ENCODE measurements at regions not wholly inside any gene's neighbourhood (a gene's known extent, or its start where the extent isn't known, plus 50 kb on each side); places are given as distances from the start of the nearest gene placed in this dataset.
"Not testable (repeated sequence)": the region's sequence is repeated elsewhere in the genome, so short reads cannot be mapped to it uniquely, and the experiment has no call there.

GRCh38 chr9:108053555-108054061 lies 564.0 kb upstream of the KLF4 start:
- Mint-ChIP-seq H3K27ac (peak overlapping the region in 1 of 10 donors; percentile 77), H3K36me3 (no peaks in the 10 kb centered on the region), H3K4me3 (no peak overlapping the region), H3K27me3 (peaks cover 0 to 14% (median 2%) of the 10 kb centered on the region in 5 donors), H3K9me3 (peaks cover 0 to 10% (median 2%) of the 10 kb centered on the region in 9 donors), H3K4me1 (no peaks in the 10 kb centered on the region)
- no peak for DNase-seq
- ATAC-seq = no peak
- POLR2A ChIA-PET = no interaction called here

DNA sequence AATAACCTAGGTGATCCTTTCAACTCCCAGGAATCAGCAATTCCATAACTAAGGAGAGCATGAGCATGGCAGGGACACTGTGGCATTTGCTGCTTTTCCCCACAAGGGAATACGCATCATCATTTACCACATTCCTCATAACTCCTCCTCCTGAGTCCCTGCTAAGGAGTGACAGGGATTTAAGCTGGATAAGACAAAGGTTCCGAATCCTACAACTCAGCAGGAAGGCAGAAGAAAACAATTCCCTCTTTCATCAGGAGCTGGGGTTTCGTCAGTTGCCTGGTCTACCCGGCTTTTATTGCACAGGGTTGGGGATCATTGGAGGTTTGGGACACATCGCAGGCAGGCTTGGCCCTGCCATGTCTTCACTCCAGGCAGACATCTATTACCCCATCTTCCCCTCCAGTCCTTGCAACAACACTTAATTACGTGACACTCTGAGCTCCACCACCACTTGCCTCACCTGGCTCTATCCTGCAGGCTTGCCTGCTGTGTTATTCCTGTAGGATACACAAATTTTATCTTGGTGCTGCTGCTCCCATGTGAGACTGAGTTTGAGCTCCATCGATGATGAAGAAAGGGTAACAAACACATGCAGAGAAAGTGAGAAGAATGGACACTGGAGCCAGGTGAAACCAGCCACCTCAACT lies 563.0 kb upstream of the KLF4 start:
- Mint-ChIP-seq H3K27me3 (peaks cover 0 to 14% (median 2%) of the 10 kb centered on the region in 5 donors), H3K27ac (no peak overlapping the region), H3K9me3 (peaks cover 0 to 10% (median 3%) of the 10 kb centered on the region in 9 donors), H3K4me1 (no peaks in the 10 kb centered on the region), H3K36me3 (no peaks in the 10 kb centered on the region), H3K4me3 (no peak overlapping the region)
- POLR2A ChIA-PET = no interaction called here
- DNase-seq (no peak), ATAC-seq (no peak)

- no peak for DNase-seq
- Mint-ChIP-seq H3K4me1 (no peaks in the 10 kb centered on the region), H3K9me3 (peaks cover 0 to 11% (median 2%) of the 10 kb centered on the region in 9 donors), H3K27ac (no peak overlapping the region), H3K4me3 (no peak overlapping the region), H3K27me3 (peaks cover 0 to 14% (median 2%) of the 10 kb centered on the region in 5 donors), H3K36me3 (no peaks in the 10 kb centered on the region)
- no peak for ATAC-seq
- POLR2A ChIA-PET = no interaction called here
Measured at GRCh38 chr9:108050894-108051293, 561.3 kb upstream of the KLF4 start.

- H3K36me3 Mint-ChIP-seq = no peaks in the 10 kb centered on the region
- DNase-seq (no peak), ATAC-seq (no peak)
- H3K4me1 Mint-ChIP-seq = no peaks in the 10 kb centered on the region
- no peak overlapping the region for H3K27ac Mint-ChIP-seq
- H3K4me3 Mint-ChIP-seq = no peak overlapping the region
- POLR2A ChIA-PET = no interaction called here
- H3K9me3 Mint-ChIP-seq = peaks cover 0 to 13% (median 3%) of the 10 kb centered on the region in 9 donors
- peaks cover 0 to 14% (median 2%) of the 10 kb centered on the region in 5 donors for H3K27me3 Mint-ChIP-seq
Measured at GRCh38 chr9:108049671-108050494, 560.3 kb upstream of the KLF4 start.

GRCh38 chr9:108049026-108049607 lies 559.5 kb upstream of the KLF4 start:
- peaks cover 2 to 15% (median 6%) of the 10 kb centered on the region in 9 donors for H3K9me3 Mint-ChIP-seq
- H3K4me3 Mint-ChIP-seq = no peak overlapping the region
- no peak for ATAC-seq
- no peak overlapping the region for H3K27ac Mint-ChIP-seq
- no peaks in the 10 kb centered on the region for H3K36me3 Mint-ChIP-seq
- no peaks in the 10 kb centered on the region for H3K4me1 Mint-ChIP-seq
- no peak for DNase-seq
- peaks cover 0 to 9% (median 2%) of the 10 kb centered on the region in 5 donors for H3K27me3 Mint-ChIP-seq
- POLR2A ChIA-PET = no interaction called here

DNA sequence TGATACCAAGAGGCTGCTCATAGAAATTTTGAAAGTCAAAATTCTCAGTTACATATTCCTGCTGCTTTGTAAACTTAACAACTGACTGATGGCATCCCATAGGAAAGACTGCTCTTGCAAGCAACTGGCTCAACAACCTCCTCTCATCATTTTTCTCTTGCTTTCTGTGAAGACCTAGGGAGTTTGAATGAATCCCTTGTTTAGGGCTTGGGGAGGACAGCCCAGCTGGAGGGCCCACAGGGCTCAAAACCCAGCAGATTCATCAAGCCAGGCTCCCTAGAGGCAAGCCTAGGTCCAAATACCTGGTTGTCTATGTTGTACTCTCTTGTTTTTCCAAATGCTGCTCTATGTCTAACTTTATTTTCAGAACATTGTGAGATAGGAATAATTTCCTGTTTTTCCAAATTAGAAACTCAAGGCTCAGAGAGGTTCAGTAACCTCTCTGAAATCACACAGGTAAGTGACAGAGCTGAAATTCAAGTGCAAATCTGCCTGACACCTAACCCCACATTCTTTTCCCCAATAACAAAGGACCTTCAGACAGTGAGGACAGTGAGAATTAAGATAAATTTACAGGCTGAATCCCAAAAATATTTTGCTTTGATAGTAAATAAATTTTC lies 558.9 kb upstream of the KLF4 start:
- DNase-seq (no peak), ATAC-seq (no peak)
- peaks cover 0 to 9% (median 2%) of the 10 kb centered on the region in 5 donors for H3K27me3 Mint-ChIP-seq
- no peaks in the 10 kb centered on the region for H3K4me1 Mint-ChIP-seq
- peaks cover 2 to 21% (median 9%) of the 10 kb centered on the region in 9 donors for H3K9me3 Mint-ChIP-seq
- H3K4me3 Mint-ChIP-seq = no peak overlapping the region
- peaks cover 0 to 5% (median 0%) of the 10 kb centered on the region in 3 donors for H3K36me3 Mint-ChIP-seq
- no peak overlapping the region for H3K27ac Mint-ChIP-seq
- POLR2A ChIA-PET = no interaction called here

DNA sequence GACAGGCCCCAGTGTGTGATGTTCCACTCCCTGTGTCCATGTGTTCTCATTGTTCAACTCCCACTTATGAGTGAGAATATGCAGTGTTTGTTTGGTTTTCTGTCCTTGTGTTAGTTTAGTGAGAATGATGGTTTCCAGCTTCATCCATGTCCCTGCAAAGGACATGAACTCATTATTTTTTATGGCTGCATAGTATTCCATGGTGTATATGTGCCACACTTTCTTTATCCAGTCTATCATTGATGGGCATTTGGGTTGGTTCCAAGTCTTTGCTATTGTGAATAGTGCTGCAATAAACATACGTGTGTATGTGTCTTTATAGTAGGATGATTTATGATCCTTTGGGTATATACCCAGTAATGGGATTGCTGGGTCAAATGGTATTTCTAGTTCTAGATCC lies 558.2 kb upstream of the KLF4 start:
- DNase-seq, POLR2A ChIA-PET: not testable (repeated sequence)
- peaks cover 2 to 29% (median 12%) of the 10 kb centered on the region in 9 donors for H3K9me3 Mint-ChIP-seq

DNA sequence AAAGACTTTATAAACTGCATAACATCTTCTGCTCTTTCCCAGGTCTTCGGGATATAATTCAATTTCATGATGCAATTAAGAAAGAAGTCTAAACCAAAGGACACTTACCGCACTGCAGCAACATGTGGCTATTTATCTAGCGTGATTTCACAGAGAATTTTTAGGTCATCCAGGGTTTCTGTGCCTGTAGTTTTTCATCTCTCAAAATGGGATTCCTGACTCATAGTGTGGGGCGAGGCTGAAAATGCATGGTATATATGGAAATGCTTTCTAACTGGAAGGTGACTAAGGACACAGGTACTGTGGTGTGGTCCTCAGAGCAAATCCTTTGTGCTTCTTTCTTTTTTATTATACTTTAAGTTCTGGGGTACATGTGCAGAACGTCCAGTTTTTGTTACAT lies 557.7 kb upstream of the KLF4 start:
- H3K27ac Mint-ChIP-seq = no peak overlapping the region
- H3K27me3 Mint-ChIP-seq = peaks cover 0 to 9% (median 0%) of the 10 kb centered on the region in 5 donors
- POLR2A ChIA-PET = no interaction called here
- H3K9me3 Mint-ChIP-seq = peaks cover 2 to 34% (median 12%) of the 10 kb centered on the region in 9 donors
- H3K4me3 Mint-ChIP-seq = no peak overlapping the region
- DNase-seq (no peak), ATAC-seq (no peak)
- no peaks in the 10 kb centered on the region for H3K4me1 Mint-ChIP-seq
- peaks cover 0 to 7% (median 0%) of the 10 kb centered on the region in 3 donors for H3K36me3 Mint-ChIP-seq

More for the DNA sequence above, 558.2 kb upstream of the KLF4 start:
- ATAC-seq, H3K27ac Mint-ChIP-seq, H3K4me3 Mint-ChIP-seq, H3K4me1 Mint-ChIP-seq, H3K36me3 Mint-ChIP-seq, H3K27me3 Mint-ChIP-seq: not testable (repeated sequence)

DNA sequence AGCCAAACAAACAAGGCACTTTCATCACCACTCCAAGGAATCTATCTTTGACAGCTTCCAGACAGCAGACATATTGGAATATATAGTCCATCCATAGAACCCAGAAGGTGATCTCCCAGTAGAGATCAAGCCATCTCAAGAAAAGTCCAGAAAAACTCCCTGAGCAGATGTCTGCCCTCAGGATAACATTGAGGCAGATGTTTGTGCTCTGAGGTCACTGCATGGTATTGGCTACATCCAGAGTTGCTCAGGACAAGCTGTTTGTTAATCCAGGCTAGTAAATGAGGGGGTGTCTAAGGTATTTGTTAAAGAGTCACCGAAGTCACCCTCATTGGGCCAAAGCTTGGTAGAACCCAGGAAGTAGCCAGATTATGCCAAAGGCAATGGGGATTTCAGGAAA lies 556.3 kb upstream of the KLF4 start:
- Mint-ChIP-seq H3K9me3 (peaks cover 0 to 41% (median 15%) of the 10 kb centered on the region in 9 donors), H3K27me3 (peaks cover 0 to 3% (median 0%) of the 10 kb centered on the region in 5 donors), H3K4me1 (no peaks in the 10 kb centered on the region), H3K4me3 (no peak overlapping the region), H3K36me3 (peaks cover 0 to 7% (median 0%) of the 10 kb centered on the region in 3 donors), H3K27ac (no peak overlapping the region)
- DNase-seq (no peak), ATAC-seq (no peak)
- POLR2A ChIA-PET = no interaction called here

DNA sequence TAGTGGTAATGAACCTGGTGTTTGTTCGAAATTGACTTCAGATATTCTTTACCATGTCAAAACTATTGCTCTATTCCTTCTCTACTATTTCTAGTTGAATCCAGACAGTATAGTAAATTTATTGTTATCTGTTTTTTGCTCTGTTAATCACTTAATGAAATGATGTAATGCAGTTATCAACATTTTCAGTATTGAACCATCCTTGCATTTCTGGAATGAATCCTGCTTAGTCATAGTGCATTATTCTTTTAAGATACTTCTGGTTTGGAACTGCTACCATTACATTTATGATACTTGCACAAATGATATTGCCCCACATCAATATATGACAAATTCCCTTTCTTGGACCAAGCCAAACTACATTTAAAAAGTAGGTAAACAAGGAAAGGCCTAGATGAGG lies 554.0 kb upstream of the KLF4 start:
- no peak overlapping the region for H3K4me3 Mint-ChIP-seq
- H3K9me3 Mint-ChIP-seq = peaks cover 2 to 33% (median 15%) of the 10 kb centered on the region in 9 donors
- H3K27ac Mint-ChIP-seq = no peak overlapping the region
- POLR2A ChIA-PET = no interaction called here
- H3K27me3 Mint-ChIP-seq = no peaks in the 10 kb centered on the region
- peaks cover 0 to 7% (median 2%) of the 10 kb centered on the region in 3 donors for H3K36me3 Mint-ChIP-seq
- DNase-seq (no peak), ATAC-seq (no peak)
- H3K4me1 Mint-ChIP-seq = no peaks in the 10 kb centered on the region

DNA sequence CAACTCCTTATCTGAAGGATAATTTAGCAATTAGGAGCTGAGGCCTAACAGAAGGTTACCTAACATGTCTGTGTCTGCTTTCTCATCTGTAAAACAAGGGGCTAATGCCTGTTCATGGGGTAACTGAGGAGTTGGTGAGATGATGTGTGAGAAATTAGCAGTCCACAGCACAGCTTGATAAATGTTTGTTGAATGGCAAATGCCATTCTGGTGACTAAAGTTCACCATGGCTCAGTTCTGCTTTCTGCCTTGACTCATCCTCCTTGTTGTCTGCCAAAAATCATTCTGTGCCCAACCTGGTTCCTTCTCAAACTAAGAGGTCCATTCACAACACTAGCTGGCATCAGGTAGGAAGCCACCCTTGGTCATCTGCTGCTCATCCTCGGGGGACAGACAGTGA lies 552.0 kb upstream of the KLF4 start:
- DNase-seq = no peak
- POLR2A ChIA-PET = no interaction called here
- ATAC-seq = no peak
- no peaks in the 10 kb centered on the region for H3K4me1 Mint-ChIP-seq
- H3K27ac Mint-ChIP-seq = no peak overlapping the region
- peaks cover 0 to 7% (median 2%) of the 10 kb centered on the region in 3 donors for H3K36me3 Mint-ChIP-seq
- H3K4me3 Mint-ChIP-seq = no peak overlapping the region
- H3K27me3 Mint-ChIP-seq = peaks cover 0 to 2% (median 0%) of the 10 kb centered on the region in 5 donors
- peaks cover 7 to 33% (median 13%) of the 10 kb centered on the region in 9 donors for H3K9me3 Mint-ChIP-seq

GRCh38 chr9:108040783-108041182 lies 551.2 kb upstream of the KLF4 start:
- peaks cover 0 to 2% (median 0%) of the 10 kb centered on the region in 5 donors for H3K27me3 Mint-ChIP-seq
- POLR2A ChIA-PET = no interaction called here
- no peak overlapping the region for H3K4me3 Mint-ChIP-seq
- H3K4me1 Mint-ChIP-seq = no peaks in the 10 kb centered on the region
- peaks cover 7 to 33% (median 13%) of the 10 kb centered on the region in 9 donors for H3K9me3 Mint-ChIP-seq
- no peak overlapping the region for H3K27ac Mint-ChIP-seq
- DNase-seq (no peak), ATAC-seq (no peak)
- H3K36me3 Mint-ChIP-seq = peaks cover 0 to 7% (median 2%) of the 10 kb centered on the region in 3 donors
